H4 (cell line): ENCODE measurements at regions not wholly inside any gene's neighbourhood (a gene's known extent, or its start where the extent isn't known, plus 50 kb on each side); places are given as distances from the start of the nearest gene placed in this dataset.

Experiments
- DNase-seq: peaks from one replicate; pipeline ENCODE4 v3.0.0-alpha.2; 2015; ENCODE audit warnings: low spot score

GRCh38 chr18:52283927-52284326 is 56.1 kb upstream of the DCC start:
- no peak for DNase-seq

- DNase-seq, result no peak
Measured at GRCh38 chr18:52286675-52287074, 53.3 kb upstream of the DCC start.

- no peak for DNase-seq
Measured at GRCh38 chr18:52287151-52287550, 52.8 kb upstream of the DCC start.

GRCh38 chr18:52288403-52289004 is 51.5 kb upstream of the DCC start:
- DNase-seq, result no peak

GRCh38 chr18:52289392-52289791 is 50.6 kb upstream of the DCC start:
- DNase-seq, result no peak
